Trophoblast cell (in vitro differentiated cells and primary cell): ENCODE measurements at regions not wholly inside any gene's neighbourhood (a gene's known extent, or its start where the extent isn't known, plus 50 kb on each side); places are given as distances from the start of the nearest gene placed in this dataset.

ENCODE experiments used
- DNase-seq, 2 donors: peaks; one replicate each; pipeline ENCODE4 v3.0.0-alpha.2; 2016
- H2AFZ ChIP-seq: 2 replicates; pipeline ENCODE4 v1.6.1; 2013; ENCODE audit warnings: low read length, moderate library complexity, mild to moderate bottlenecking; ENCODE audit not compliant: insufficient read depth, poor library complexity
- H2AK5ac ChIP-seq: 2 replicates; pipeline ENCODE4 v1.6.1; 2013; ENCODE audit warnings: mild to moderate bottlenecking, low read length
- H2BK120ac ChIP-seq: 2 replicates; pipeline ENCODE4 v1.6.1; 2013; ENCODE audit warnings: low read length, mild to moderate bottlenecking, moderate library complexity; ENCODE audit not compliant: insufficient read depth, poor library complexity
- H2BK12ac ChIP-seq: 2 replicates; pipeline ENCODE4 v1.6.1; 2013; ENCODE audit warnings: mild to moderate bottlenecking, low read length, moderate library complexity
- H2BK5ac ChIP-seq: 2 replicates; pipeline ENCODE4 v1.6.1; 2013; ENCODE audit warnings: low read length, low read depth, moderate library complexity, mild to moderate bottlenecking; ENCODE audit not compliant: poor library complexity
- H3K14ac ChIP-seq: 2 replicates; pipeline ENCODE4 v1.6.1; 2013; ENCODE audit warnings: mild to moderate bottlenecking, low read length
- H3K18ac ChIP-seq: 2 replicates; pipeline ENCODE4 v1.6.1; 2013; ENCODE audit warnings: mild to moderate bottlenecking, low read length
- H3K23ac ChIP-seq: 2 replicates; pipeline ENCODE4 v1.6.1; 2013; ENCODE audit warnings: low read length
- H3K27ac ChIP-seq: 2 replicates; pipeline ENCODE4 v1.5.1; 2013; ENCODE audit warnings: low read depth, mild to moderate bottlenecking, inconsistent platforms, low read length, moderate library complexity
- H3K27me3 ChIP-seq: 2 replicates; pipeline ENCODE4 v1.6.1; 2013; ENCODE audit warnings: inconsistent platforms, mild to moderate bottlenecking, low read length, moderate library complexity; ENCODE audit not compliant: insufficient read depth
- H3K36me3 ChIP-seq, 2 experiments: 1 replicate in 1 of 2; 2 replicates in 1 of 2; pipeline ENCODE4 v1.6.1; 2013; ENCODE audit warnings: low read length in 2 of 2, mild to moderate bottlenecking in 2 of 2, moderate library complexity in 1 of 2; ENCODE audit not compliant: insufficient read depth in 2 of 2, control insufficient read depth in 1 of 2
- H3K4ac ChIP-seq: 2 replicates; pipeline ENCODE4 v1.6.1; 2013; ENCODE audit warnings: low read depth, mild to moderate bottlenecking, low read length, moderate library complexity
- H3K4me1 ChIP-seq, 2 experiments: 1 replicate in 1 of 2; 2 replicates in 1 of 2; pipeline ENCODE4 v1.6.1; 2013; ENCODE audit warnings: low read length in 2 of 2, mild to moderate bottlenecking in 2 of 2, moderate library complexity in 1 of 2; ENCODE audit not compliant: insufficient read depth in 2 of 2, control insufficient read depth in 1 of 2
- H3K4me2 ChIP-seq: 2 replicates; pipeline ENCODE4 v1.6.1; 2013; ENCODE audit warnings: inconsistent platforms, mild to moderate bottlenecking, low read length, moderate library complexity
- H3K4me3 ChIP-seq: 2 replicates; pipeline ENCODE4 v1.5.1; 2013; ENCODE audit warnings: mild to moderate bottlenecking, low read depth, low read length, inconsistent platforms
- H3K79me1 ChIP-seq: one replicate; pipeline ENCODE4 v1.6.1; 2013; ENCODE audit warnings: low read length
- H3K79me2 ChIP-seq: 2 replicates; pipeline ENCODE4 v1.6.1; 2013; ENCODE audit warnings: low read length, mild to moderate bottlenecking; ENCODE audit not compliant: control insufficient read depth, insufficient read depth, poor library complexity
- H3K9ac ChIP-seq: 2 replicates; pipeline ENCODE4 v1.6.1; 2013; ENCODE audit warnings: mild to moderate bottlenecking, low read length
- H3K9me3 ChIP-seq: 2 replicates; pipeline ENCODE4 v1.6.1; 2013; ENCODE audit warnings: low read depth, mild to moderate bottlenecking, control low read depth, inconsistent platforms, low read length; ENCODE audit not compliant: insufficient read depth
- H4K12ac ChIP-seq: 2 replicates; pipeline ENCODE4 v1.6.1; 2013; ENCODE audit warnings: low read depth, mild to moderate bottlenecking, low read length, moderate library complexity
- H4K8ac ChIP-seq: 2 replicates; pipeline ENCODE4 v1.6.1; 2013; ENCODE audit warnings: low read depth, mild to moderate bottlenecking, low read length, moderate library complexity
- H4K91ac ChIP-seq: one replicate; pipeline ENCODE4 v1.6.1; 2013; ENCODE audit warnings: low read depth, mild to moderate bottlenecking, low read length, moderate library complexity
- whole genome bisulfite sequencing: extraction: QIAGEN DNeasy Blood & Tissue Kit; methylation state at CpG from one replicate; pipeline ENCODE4 v1.1.7; 2013; ENCODE audit warnings: missing lambda C conversion rate; ENCODE audit not compliant: insufficient read length, insufficient coverage; ENCODE audit errors: extremely low coverage; 5-methylcytosine and 5-hydroxymethylcytosine counted together

DNA sequence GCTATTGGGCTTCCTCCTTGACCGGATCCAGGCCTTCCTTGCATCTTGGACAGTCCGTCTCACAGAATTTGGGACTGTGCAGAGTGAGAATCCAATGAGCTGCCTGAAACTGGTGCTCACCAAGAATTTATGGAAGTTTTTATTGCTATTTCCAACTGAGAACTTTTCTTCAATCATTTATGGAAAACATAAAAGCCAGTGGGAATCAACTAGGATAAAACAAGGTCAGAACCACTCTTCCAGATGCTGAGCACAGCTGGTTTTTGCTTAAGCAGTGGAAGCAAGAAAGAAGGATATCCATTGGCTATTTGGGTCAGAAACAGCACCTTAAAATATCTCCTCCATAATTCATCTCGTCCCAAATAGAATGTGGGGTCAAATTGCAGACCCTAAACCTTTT lies 74.2 kb downstream of the CD83 start:
- H3K36me3 ChIP-seq: no peaks in the 10 kb centered on the region
- no peak overlapping the region for H4K91ac ChIP-seq
- no CpG with 5 or more reads among the region's 3 CpGs for WGBS
- no peak overlapping the region for H2BK12ac ChIP-seq
- H2AFZ ChIP-seq: no peak overlapping the region
- no peak overlapping the region for H3K27ac ChIP-seq
- no peak overlapping the region for H3K4me2 ChIP-seq
- no peak overlapping the region for H3K4ac ChIP-seq
- DNase-seq: no peak
- no peaks in the 10 kb centered on the region for H3K27me3 ChIP-seq
- H2BK120ac ChIP-seq: no peak overlapping the region
- no peak overlapping the region for H3K14ac ChIP-seq
- H3K9me3 ChIP-seq: no peaks in the 10 kb centered on the region
- H2AK5ac ChIP-seq: no peak overlapping the region
- no peaks in the 10 kb centered on the region for H3K79me2 ChIP-seq
- H4K12ac ChIP-seq: no peak overlapping the region
- no peak overlapping the region for H2BK5ac ChIP-seq
- no peak overlapping the region for H4K8ac ChIP-seq
- H3K4me1 ChIP-seq: no peaks in the 10 kb centered on the region
- no peak overlapping the region for H3K9ac ChIP-seq
- H3K79me1 ChIP-seq: no peaks in the 10 kb centered on the region
- no peak overlapping the region for H3K23ac ChIP-seq
- no peak overlapping the region for H3K18ac ChIP-seq
- no peak overlapping the region for H3K4me3 ChIP-seq

- Histone ChIP-seq H3K79me2 (no peaks in the 10 kb centered on the region), H2BK120ac (no peak overlapping the region), H2BK12ac (no peak overlapping the region), H3K27ac (no peak overlapping the region), H3K27me3 (no peaks in the 10 kb centered on the region), H4K12ac (no peak overlapping the region), H2AK5ac (no peak overlapping the region), H3K4ac (no peak overlapping the region), H3K14ac (no peak overlapping the region), H3K18ac (no peak overlapping the region), H3K9ac (no peak overlapping the region), H3K4me2 (no peak overlapping the region), H3K36me3 (no peaks in the 10 kb centered on the region), H2BK5ac (no peak overlapping the region), H4K8ac (no peak overlapping the region), H3K23ac (no peak overlapping the region), H3K4me1 (no peaks in the 10 kb centered on the region), H2AFZ (no peak overlapping the region), H3K79me1 (no peaks in the 10 kb centered on the region), H3K9me3 (no peaks in the 10 kb centered on the region), H3K4me3 (no peak overlapping the region), H4K91ac (no peak overlapping the region)
- WGBS: no CpG with 5 or more reads among the region's 3 CpGs
- no peak for DNase-seq
These were observed 74.7 kb downstream of the CD83 start for GRCh38 chr6:14192216-14192788.

- no peak for DNase-seq
- Histone ChIP-seq H4K91ac (no peak overlapping the region), H2BK12ac (no peak overlapping the region), H2BK5ac (no peak overlapping the region), H3K23ac (no peak overlapping the region), H3K4me3 (no peak overlapping the region), H3K18ac (no peak overlapping the region), H3K14ac (no peak overlapping the region), H3K4me2 (no peak overlapping the region), H3K27me3 (no peaks in the 10 kb centered on the region), H3K9me3 (no peaks in the 10 kb centered on the region), H4K12ac (no peak overlapping the region), H2AFZ (no peak overlapping the region), H3K9ac (no peak overlapping the region), H4K8ac (no peak overlapping the region), H3K4ac (no peak overlapping the region), H3K79me2 (no peaks in the 10 kb centered on the region), H3K36me3 (no peaks in the 10 kb centered on the region), H3K27ac (no peak overlapping the region), H2AK5ac (no peak overlapping the region), H3K79me1 (no peaks in the 10 kb centered on the region), H2BK120ac (no peak overlapping the region), H3K4me1 (no peaks in the 10 kb centered on the region)
- WGBS: no CpG with 5 or more reads among the region's 2 CpGs
These were observed 76.0 kb downstream of the CD83 start for GRCh38 chr6:14193524-14193923.

DNA sequence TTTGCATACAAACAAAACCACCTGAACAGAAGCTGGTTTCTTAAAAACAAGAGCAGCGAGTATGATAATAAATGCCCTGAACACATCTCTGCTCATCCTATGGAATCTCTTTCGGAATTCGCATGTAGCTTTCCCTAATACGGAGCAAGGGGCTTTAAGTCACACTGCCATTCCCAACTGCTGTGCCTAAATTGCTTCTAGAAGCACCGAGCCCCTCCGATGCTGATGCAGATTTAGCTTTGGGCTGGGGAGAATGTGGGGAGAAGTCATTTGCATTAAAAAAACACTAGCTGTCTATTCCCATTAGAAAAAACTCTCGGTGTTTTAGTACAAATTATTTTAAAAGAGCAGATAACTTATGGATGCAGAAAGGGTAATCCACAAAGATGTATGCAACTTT lies 76.9 kb downstream of the CD83 start:
- Histone ChIP-seq H3K4me3 (no peak overlapping the region), H3K36me3 (no peaks in the 10 kb centered on the region), H3K23ac (no peak overlapping the region), H4K91ac (no peak overlapping the region), H3K27ac (no peak overlapping the region), H3K9ac (no peak overlapping the region), H4K12ac (no peak overlapping the region), H4K8ac (no peak overlapping the region), H3K9me3 (no peaks in the 10 kb centered on the region), H3K18ac (no peak overlapping the region), H3K27me3 (no peaks in the 10 kb centered on the region), H2AFZ (no peak overlapping the region), H2AK5ac (no peak overlapping the region), H3K14ac (no peak overlapping the region), H3K79me1 (no peaks in the 10 kb centered on the region), H3K79me2 (no peaks in the 10 kb centered on the region), H2BK12ac (no peak overlapping the region), H3K4me2 (no peak overlapping the region), H3K4ac (no peak overlapping the region), H3K4me1 (no peaks in the 10 kb centered on the region), H2BK120ac (no peak overlapping the region), H2BK5ac (no peak overlapping the region)
- no CpG with 5 or more reads among the region's 7 CpGs for WGBS
- DNase-seq: no peak
